Fibroblast of lung (primary cell): ENCODE measurements at regions not wholly inside any gene's neighbourhood (a gene's known extent, or its start where the extent isn't known, plus 50 kb on each side); places are given as distances from the start of the nearest gene placed in this dataset.

Experiments
- DNase-seq, 2 donors: peaks; one replicate each; pipeline versions ENCODE4 v3.0.0 to v3.0.0-alpha.2; 2010; ENCODE audit warnings: low read depth in 2 of 2
- H2AFZ ChIP-seq: 2 replicates; pipeline ENCODE4 v1.5.1; 2012; ENCODE audit warnings: low read length, control low read depth, inconsistent platforms
- H3K27ac ChIP-seq: 2 replicates; pipeline ENCODE4 v1.5.1; 2011; ENCODE audit warnings: low read length, control low read depth; ENCODE audit not compliant: insufficient read depth
- H3K27me3 ChIP-seq: 2 replicates; pipeline ENCODE4 v1.5.1; 2011; ENCODE audit warnings: mild to moderate bottlenecking, low read length; ENCODE audit not compliant: control insufficient read depth, insufficient read depth
- H3K36me3 ChIP-seq: 2 replicates; pipeline ENCODE4 v1.5.1; 2011; ENCODE audit warnings: low read length; ENCODE audit not compliant: control insufficient read depth, insufficient read depth
- H3K4me1 ChIP-seq: 2 replicates; pipeline ENCODE4 v1.5.1; 2011; ENCODE audit warnings: low read length; ENCODE audit not compliant: control insufficient read depth, insufficient read depth; ENCODE audit errors: extremely low read depth
- H3K4me2 ChIP-seq: 2 replicates; pipeline ENCODE4 v1.5.1; 2011; ENCODE audit warnings: low read length, control low read depth; ENCODE audit not compliant: insufficient read depth; ENCODE audit errors: extremely low read depth
- H3K4me3 ChIP-seq, 4 experiments: fragments of 200-600 bp in 1 of 4; sonication (generic) in 1 of 4; replicated peaks in 1 of 4; 2 replicates each; pipeline ENCODE4 v1.5.1; 2011 to 2016; ENCODE audit warnings: low read length in 4 of 4, low read depth in 3 of 4, mild to moderate bottlenecking in 3 of 4, control low read depth in 2 of 4, inconsistent platforms in 1 of 4, mixed read lengths in 1 of 4; ENCODE audit not compliant: insufficient read depth in 1 of 4; ENCODE audit errors: control extremely low read depth in 1 of 4
- H3K79me2 ChIP-seq: 2 replicates; pipeline ENCODE4 v1.5.1; 2012; ENCODE audit warnings: mild to moderate bottlenecking, low read length, inconsistent platforms; ENCODE audit not compliant: control insufficient read depth, insufficient read depth
- H3K9ac ChIP-seq: 2 replicates; pipeline ENCODE4 v1.5.1; 2011; ENCODE audit warnings: mild to moderate bottlenecking, low read length, control low read depth; ENCODE audit not compliant: insufficient read depth
- H3K9me3 ChIP-seq: 2 replicates; pipeline ENCODE4 v1.5.1; 2012; ENCODE audit warnings: low read depth, low read length; ENCODE audit not compliant: control insufficient read depth, insufficient read depth
- H4K20me1 ChIP-seq: 2 replicates; pipeline ENCODE4 v1.5.1; 2011; ENCODE audit warnings: low read length; ENCODE audit not compliant: control insufficient read depth, insufficient read depth; ENCODE audit errors: extremely low read depth
- CTCF ChIP-seq, 2 donors: IDR thresholded peaks in 1 of 2; conservative IDR thresholded peaks in 1 of 2; 1 replicate in 1 of 2; 2 replicates in 1 of 2; pipeline ENCODE4 v1.5.1; 2011 to 2012; ENCODE audit warnings: low read length in 2 of 2, control low read depth in 1 of 2, inconsistent platforms in 1 of 2, low read depth in 1 of 2, mild to moderate bottlenecking in 1 of 2
- EZH2 ChIP-seq: IDR thresholded peaks from 2 replicates; pipeline ENCODE4 v1.5.1; 2012; ENCODE audit warnings: low read length, control low read depth, mild to moderate bottlenecking; ENCODE audit errors: missing control alignments

GRCh38 chr5:90306613-90307012 lies 102.9 kb downstream of the CETN3 start:
- DNase-seq: no peak
- TF ChIP-seq EZH2 (no peak), CTCF (conservative IDR thresholded peaks at IDR 0.05 in 1 of 2, IDR thresholded peaks at IDR 0.05 in 1 of 2; ENCODE audit: low read depth in 1 of 2, low read length in 2 of 2) (no peak)
- H3K79me2 ChIP-seq: no peaks in the 10 kb centered on the region
- no peak overlapping the region for H3K27ac ChIP-seq
- no peaks in the 10 kb centered on the region for H3K36me3 ChIP-seq
- no peak overlapping the region for H3K4me2 ChIP-seq
- H4K20me1 ChIP-seq: no peaks in the 10 kb centered on the region
- no peak overlapping the region for H3K4me3 ChIP-seq
- H3K4me1 ChIP-seq: no peaks in the 10 kb centered on the region
- H3K9ac ChIP-seq: no peak overlapping the region
- no peaks in the 10 kb centered on the region for H3K9me3 ChIP-seq
- no peak overlapping the region for H2AFZ ChIP-seq
- no peaks in the 10 kb centered on the region for H3K27me3 ChIP-seq

GRCh38 chr5:90305041-90305720 lies 104.4 kb downstream of the CETN3 start:
- DNase-seq: no peak
- no peak overlapping the region for H3K4me2 ChIP-seq
- H3K9me3 ChIP-seq: no peaks in the 10 kb centered on the region
- no peaks in the 10 kb centered on the region for H3K4me1 ChIP-seq
- H3K27ac ChIP-seq: no peak overlapping the region
- no peak for TF ChIP-seq CTCF (conservative IDR thresholded peaks at IDR 0.05 in 1 of 2, IDR thresholded peaks at IDR 0.05 in 1 of 2; ENCODE audit: low read depth in 1 of 2, low read length in 2 of 2)
- no peak for TF ChIP-seq EZH2
- no peaks in the 10 kb centered on the region for H3K36me3 ChIP-seq
- no peak overlapping the region for H2AFZ ChIP-seq
- H3K27me3 ChIP-seq: no peaks in the 10 kb centered on the region
- no peak overlapping the region for H3K4me3 ChIP-seq
- no peaks in the 10 kb centered on the region for H3K79me2 ChIP-seq
- H3K9ac ChIP-seq: no peak overlapping the region
- H4K20me1 ChIP-seq: no peaks in the 10 kb centered on the region

- Histone ChIP-seq H3K27ac (no peak overlapping the region), H3K4me1 (no peaks in the 10 kb centered on the region), H3K9me3 (no peaks in the 10 kb centered on the region), H3K27me3 (no peaks in the 10 kb centered on the region), H4K20me1 (no peaks in the 10 kb centered on the region), H3K4me3 (no peak overlapping the region), H3K36me3 (no peaks in the 10 kb centered on the region), H2AFZ (no peak overlapping the region), H3K79me2 (no peaks in the 10 kb centered on the region), H3K4me2 (no peak overlapping the region), H3K9ac (no peak overlapping the region)
- TF ChIP-seq EZH2: no peak
- no peak for TF ChIP-seq CTCF (conservative IDR thresholded peaks at IDR 0.05 in 1 of 2, IDR thresholded peaks at IDR 0.05 in 1 of 2; ENCODE audit: low read depth in 1 of 2, low read length in 2 of 2)
- no peak for DNase-seq
These were observed 108.3 kb downstream of the CETN3 start for GRCh38 chr5:90301248-90301647.
